ENCODE measurements at regions not wholly inside any gene's neighbourhood (a gene's known extent, or its start where the extent isn't known, plus 50 kb on each side); places are given as distances from the start of the nearest gene placed in this dataset.

DNA sequence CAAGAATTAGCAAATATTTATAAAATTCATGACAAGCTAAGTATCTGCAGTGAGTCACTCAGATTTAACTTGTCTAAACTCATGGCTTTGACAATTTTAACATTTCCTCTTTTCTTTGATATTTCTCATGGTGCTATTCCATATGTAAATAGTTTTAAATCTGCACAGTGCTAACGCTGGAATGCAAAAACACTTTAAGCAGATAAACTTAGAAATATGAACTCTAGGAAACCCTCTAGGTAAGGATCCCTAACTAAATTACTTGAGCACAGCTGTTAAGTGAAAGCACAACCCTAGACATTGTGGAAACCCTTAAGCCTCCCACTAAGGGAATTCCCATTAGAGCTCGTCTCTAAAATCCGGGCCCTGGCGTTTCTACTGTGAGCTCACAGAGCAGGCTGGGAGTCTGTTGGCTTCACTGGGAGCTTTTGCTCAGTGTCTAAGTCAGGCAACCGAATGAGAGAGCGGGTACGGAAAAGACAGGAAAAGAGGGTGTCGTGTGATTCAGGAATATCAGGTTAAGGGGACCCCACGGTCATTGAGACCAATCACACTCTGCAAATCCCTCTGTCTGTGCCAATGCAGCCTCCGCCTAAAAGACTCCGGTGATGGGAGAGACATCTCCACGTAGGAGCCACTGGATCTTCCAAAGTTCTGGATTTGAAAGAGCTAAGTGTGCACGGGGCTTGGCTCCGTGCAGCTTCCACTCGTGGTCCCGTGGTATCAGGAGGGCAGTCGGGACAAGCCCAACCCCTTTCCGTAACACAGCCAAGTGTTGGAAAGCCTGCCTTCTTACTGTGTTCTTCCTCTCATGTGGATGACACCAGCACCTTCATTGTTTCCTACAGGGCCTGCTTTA is 112.3 kb upstream of the RPS6KA2 start:
- DNase-seq, result no peak
- 36 to 60% (median 39%) methylated on average over 18 of the region's 18 CpGs for WGBS, 3 donors
- TF ChIP-seq EP300 (IDR thresholded peaks at IDR 0.05), result no peak
- no peaks in the 10 kb centered on the region for H3K4me1 ChIP-seq (ENCODE audit: insufficient read depth)
- no peak overlapping the region for H3K27ac ChIP-seq
- H3K36me3 ChIP-seq, result no peaks in the 10 kb centered on the region
- no peak overlapping the region for H3K4me3 ChIP-seq
- no peaks in the 10 kb centered on the region for H3K27me3 ChIP-seq
- intact Hi-C loops (cut with DNase I), result no loop called here
- H3K9me3 ChIP-seq, result no peaks in the 10 kb centered on the region

DNA sequence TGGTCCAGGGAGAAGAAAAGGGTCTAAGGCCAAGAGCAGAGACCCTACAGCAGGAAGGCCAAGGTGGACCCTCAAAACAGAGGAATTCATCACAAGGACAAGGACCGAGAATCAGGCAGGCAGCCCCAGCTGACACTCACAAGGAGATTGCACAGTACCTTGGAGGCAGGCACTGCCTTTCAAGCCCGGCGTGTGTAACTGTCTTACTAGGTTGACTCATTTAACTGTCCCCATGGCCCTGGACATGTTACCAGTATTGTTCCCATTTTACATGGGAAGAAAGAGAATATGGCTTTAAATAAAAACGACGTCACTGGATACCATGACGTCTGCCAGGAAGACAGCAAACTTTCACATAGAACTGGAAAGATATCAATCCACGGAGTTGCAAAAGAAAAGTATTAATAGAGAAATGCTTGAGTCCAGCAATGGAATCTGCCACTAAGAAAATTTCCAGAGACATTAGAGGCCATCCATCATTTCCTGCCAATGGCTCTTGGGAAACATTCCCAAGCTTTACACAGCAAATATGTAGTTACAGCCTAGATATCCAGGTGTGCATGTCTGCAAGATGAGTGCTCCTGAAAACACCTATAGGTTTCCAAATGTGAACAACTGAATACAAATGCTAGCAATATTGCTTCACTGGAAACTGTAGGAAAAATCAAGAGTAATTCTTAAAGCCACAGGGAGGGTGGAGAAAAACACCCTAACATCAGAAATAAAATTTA is 111.5 kb upstream of the RPS6KA2 start:
- Histone ChIP-seq H3K4me1 (ENCODE audit: insufficient read depth) (no peaks in the 10 kb centered on the region), H3K27ac (no peak overlapping the region), H3K27me3 (no peaks in the 10 kb centered on the region), H3K9me3 (no peaks in the 10 kb centered on the region), H3K4me3 (no peak overlapping the region), H3K36me3 (no peaks in the 10 kb centered on the region)
- intact Hi-C loops (cut with DNase I), result no loop called here
- WGBS, 3 donors, result 66 to 81% (median 70%) methylated on average over 7 of the region's 7 CpGs
- DNase-seq, result no peak
- TF ChIP-seq, protein P1, sequence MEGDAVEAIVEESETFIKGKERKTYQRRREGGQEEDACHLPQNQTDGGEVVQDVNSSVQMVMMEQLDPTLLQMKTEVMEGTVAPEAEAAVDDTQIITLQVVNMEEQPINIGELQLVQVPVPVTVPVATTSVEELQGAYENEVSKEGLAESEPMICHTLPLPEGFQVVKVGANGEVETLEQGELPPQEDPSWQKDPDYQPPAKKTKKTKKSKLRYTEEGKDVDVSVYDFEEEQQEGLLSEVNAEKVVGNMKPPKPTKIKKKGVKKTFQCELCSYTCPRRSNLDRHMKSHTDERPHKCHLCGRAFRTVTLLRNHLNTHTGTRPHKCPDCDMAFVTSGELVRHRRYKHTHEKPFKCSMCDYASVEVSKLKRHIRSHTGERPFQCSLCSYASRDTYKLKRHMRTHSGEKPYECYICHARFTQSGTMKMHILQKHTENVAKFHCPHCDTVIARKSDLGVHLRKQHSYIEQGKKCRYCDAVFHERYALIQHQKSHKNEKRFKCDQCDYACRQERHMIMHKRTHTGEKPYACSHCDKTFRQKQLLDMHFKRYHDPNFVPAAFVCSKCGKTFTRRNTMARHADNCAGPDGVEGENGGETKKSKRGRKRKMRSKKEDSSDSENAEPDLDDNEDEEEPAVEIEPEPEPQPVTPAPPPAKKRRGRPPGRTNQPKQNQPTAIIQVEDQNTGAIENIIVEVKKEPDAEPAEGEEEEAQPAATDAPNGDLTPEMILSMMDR (IDR thresholded peaks at IDR 0.05), result no peak
- no peak for TF ChIP-seq EP300 (IDR thresholded peaks at IDR 0.05)
- TF ChIP-seq POLR2A (IDR thresholded peaks at IDR 0.05), result no peak

DNA sequence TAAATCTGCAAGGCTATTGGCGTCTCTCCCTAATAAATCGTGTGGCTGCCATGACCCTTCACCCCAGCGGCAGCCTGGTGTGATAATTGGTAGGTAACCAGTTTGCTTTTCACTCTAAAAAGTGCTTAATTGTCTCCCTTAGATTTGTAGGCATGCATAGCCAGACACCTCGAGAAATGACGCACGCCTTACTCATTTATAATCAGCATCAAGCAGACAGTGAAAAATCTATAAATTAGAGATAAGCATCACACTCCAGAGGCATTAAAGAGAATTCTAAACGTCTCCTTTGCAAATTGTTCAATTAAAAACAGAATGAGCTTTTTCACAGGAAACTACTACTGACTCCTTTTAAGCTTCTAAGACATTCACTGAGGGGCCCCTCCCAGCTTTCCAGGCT is 110.2 kb upstream of the RPS6KA2 start:
- no peak overlapping the region for H3K4me3 ChIP-seq
- no peaks in the 10 kb centered on the region for H3K36me3 ChIP-seq
- DNase-seq, result no peak
- 59 to 70% (median 69%) methylated on average over 7 of the region's 7 CpGs for WGBS, 3 donors
- no peak overlapping the region for H3K27ac ChIP-seq
- TF ChIP-seq, protein P1 (IDR thresholded peaks at IDR 0.05), result no peak
- TF ChIP-seq EP300 (IDR thresholded peaks at IDR 0.05) (no peak), POLR2A (IDR thresholded peaks at IDR 0.05) (no peak)
- no peaks in the 10 kb centered on the region for H3K9me3 ChIP-seq
- intact Hi-C loops (cut with DNase I), result no loop called here
- no peaks in the 10 kb centered on the region for H3K4me1 ChIP-seq (ENCODE audit: insufficient read depth)
- no peaks in the 10 kb centered on the region for H3K27me3 ChIP-seq

DNA sequence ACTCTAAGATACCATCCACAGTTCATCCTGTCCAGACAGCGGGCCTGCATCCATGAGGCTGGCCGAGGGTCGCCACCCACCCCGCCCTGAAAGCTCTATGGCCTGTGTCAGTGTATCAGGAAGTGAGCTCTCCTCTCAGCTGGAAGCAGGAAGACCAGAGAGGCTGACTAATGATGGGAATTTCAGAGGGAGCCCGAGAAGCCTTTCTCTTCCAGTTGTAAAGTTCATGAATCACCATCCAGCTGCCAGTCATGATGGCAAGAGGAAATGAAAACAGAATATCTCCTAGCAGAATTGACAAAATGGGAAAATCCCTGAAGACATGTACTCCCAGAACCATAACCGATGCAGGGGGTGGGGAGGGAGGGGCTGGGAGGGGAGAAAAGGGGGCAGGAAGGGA is 109.6 kb upstream of the RPS6KA2 start:
- Histone ChIP-seq H3K36me3 (no peaks in the 10 kb centered on the region), H3K9me3 (no peaks in the 10 kb centered on the region), H3K4me3 (no peak overlapping the region), H3K4me1 (ENCODE audit: insufficient read depth) (no peaks in the 10 kb centered on the region), H3K27me3 (no peaks in the 10 kb centered on the region), H3K27ac (no peak overlapping the region)
- WGBS, 3 donors, result 72 to 82% (median 75%) methylated on average over 6 of the region's 6 CpGs
- DNase-seq, result no peak
- intact Hi-C loops (cut with DNase I), result no loop called here
- TF ChIP-seq POLR2A (IDR thresholded peaks at IDR 0.05) (no peak), EP300 (IDR thresholded peaks at IDR 0.05) (no peak)
- TF ChIP-seq, protein P1 (IDR thresholded peaks at IDR 0.05), result no peak

DNA sequence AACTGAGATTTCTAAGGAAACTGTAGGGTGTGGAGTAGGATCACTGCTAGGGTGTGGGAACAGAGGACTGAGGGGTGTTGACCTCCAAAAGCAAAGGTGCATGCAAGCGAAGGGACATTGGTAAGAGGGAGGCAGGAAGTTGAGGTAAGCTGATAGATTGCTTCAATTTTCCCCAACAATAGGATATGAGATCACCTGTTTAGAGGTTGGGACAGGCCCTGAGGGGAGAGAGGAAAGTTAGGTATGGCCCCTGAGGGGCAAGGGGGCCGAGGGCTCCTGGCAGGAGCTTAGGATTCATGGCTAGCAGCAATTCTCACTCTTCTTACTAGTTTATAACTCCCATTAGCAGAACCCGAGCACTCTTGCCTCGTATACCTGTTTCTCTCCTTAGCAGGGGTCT is 106.8 kb upstream of the RPS6KA2 start:
- TF ChIP-seq, protein P1 (IDR thresholded peaks at IDR 0.05), result no peak
- TF ChIP-seq POLR2A (IDR thresholded peaks at IDR 0.05) (no peak), EP300 (IDR thresholded peaks at IDR 0.05) (no peak)
- no peak overlapping the region for H3K4me3 ChIP-seq
- H3K36me3 ChIP-seq, result no peaks in the 10 kb centered on the region
- DNase-seq, result no peak
- H3K27me3 ChIP-seq, result no peaks in the 10 kb centered on the region
- H3K4me1 ChIP-seq (ENCODE audit: insufficient read depth), result no peaks in the 10 kb centered on the region
- no peak overlapping the region for H3K27ac ChIP-seq
- WGBS, 3 donors, result 78 to 87% (median 82%) methylated on average over 4 of the region's 4 CpGs
- no peaks in the 10 kb centered on the region for H3K9me3 ChIP-seq
- intact Hi-C loops (cut with DNase I), result no loop called here
